GM12878 (cell line): ENCODE measurements at regions not wholly inside any gene's neighbourhood (a gene's known extent, or its start where the extent isn't known, plus 50 kb on each side); places are given as distances from the start of the nearest gene placed in this dataset.

Source experiments
- ATAC-seq: fragments of 200-7000 bp; cut with Tn5 transposase; 3 replicates; pipeline ENCODE4 v1.9.1; 2020; ENCODE audit warnings: mild to moderate bottlenecking, moderate library complexity
- BruUV-seq: library from RNA; stranded (reverse); fragments of 400-500 nt; replicated peaks from 2 replicates; lab custom pipeline; 2021; lab: Mats Ljungman, UMichigan
- CTCF ChIA-PET: fragments of 300-600 bp; sonication (Branson Sonifier 250); formaldehyde crosslinking; extraction: SDS; loops from one replicate; lab custom pipeline; 2021; ENCODE audit warnings: inconsistent platforms; lab: Yijun Ruan, JAX
- POLR2A ChIA-PET: fragments of 350-600 bp; formaldehyde crosslinking; extraction: SDS; loops from one replicate; lab custom pipeline; 2021; ENCODE audit warnings: inconsistent platforms; lab: Charles Lee
- RAD21 ChIA-PET: fragments of 300-600 bp; sonication (Branson Sonifier 250); formaldehyde crosslinking; loops from one replicate; lab custom pipeline; 2023; ENCODE audit warnings: antibody characterized with exemption; ENCODE audit not compliant: unreplicated experiment; lab: Charles Lee
- SMC1A ChIA-PET: fragments of 300-600 bp; sonication (Branson Sonifier 250); formaldehyde crosslinking; loops from one replicate; lab custom pipeline; 2023; ENCODE audit not compliant: unreplicated experiment, uncharacterized antibody; lab: Charles Lee
- DNase-seq: peaks from one replicate; pipeline ENCODE4 v3.0.0-alpha.2; 2011; ENCODE audit warnings: low read depth, low spot score
- FAIRE-seq: peaks from 3 replicates; lab custom pipeline; 2011; peaks lifted over from hg19 to GRCh38; lab: Jason Lieb, UNC
- H2AFZ ChIP-seq: 2 replicates; pipeline ENCODE4 v1.6.0; 2011; ENCODE audit warnings: low read depth, low read length, control low read depth; ENCODE audit not compliant: control insufficient read depth
- H3K27ac ChIP-seq: 2 replicates; pipeline ENCODE4 v1.5.1; 2011; ENCODE audit warnings: control low read depth; ENCODE audit not compliant: control insufficient read depth, insufficient read depth
- H3K27me3 ChIP-seq, 2 experiments: replicated peaks in 1 of 2; 2 replicates each; pipeline versions ENCODE4 v1.6.0 to v1.6.1; 2011; ENCODE audit warnings: low read length in 1 of 2; ENCODE audit not compliant: control insufficient read depth in 2 of 2, insufficient read depth in 2 of 2
- H3K36me3 ChIP-seq, 2 experiments: 2 replicates each; pipeline ENCODE4 v1.5.1; 2011; ENCODE audit warnings: low read length in 1 of 2; ENCODE audit not compliant: control insufficient read depth in 2 of 2, insufficient read depth in 2 of 2
- H3K4me1 ChIP-seq: 2 replicates; pipeline ENCODE4 v1.6.1; 2011; ENCODE audit warnings: mild to moderate bottlenecking, low read length, moderate library complexity, mixed read lengths; ENCODE audit not compliant: control insufficient read depth, insufficient read depth
- H3K4me2 ChIP-seq: 2 replicates; pipeline ENCODE4 v1.6.0; 2011; ENCODE audit warnings: control low read depth; ENCODE audit not compliant: control insufficient read depth, insufficient read depth
- H3K4me3 ChIP-seq: fragments of 200-600 bp; sonication (generic); 2 replicates; pipeline ENCODE4 v1.5.1; 2016
- H3K79me2 ChIP-seq: 2 replicates; pipeline ENCODE4 v1.6.0; 2011; ENCODE audit warnings: low read length; ENCODE audit not compliant: control insufficient read depth, insufficient read depth
- H3K9ac ChIP-seq: 2 replicates; pipeline ENCODE4 v1.8.0; 2011; ENCODE audit warnings: low read length, control low read depth, mixed read lengths; ENCODE audit not compliant: control insufficient read depth, insufficient read depth
- H3K9me3 ChIP-seq: replicated peaks from 3 replicates; pipeline ENCODE4 v1.5.1; 2011; ENCODE audit warnings: mild to moderate bottlenecking, low read length; ENCODE audit not compliant: control insufficient read depth, insufficient read depth
- H4K20me1 ChIP-seq: 2 replicates; pipeline ENCODE4 v1.6.0; 2011; ENCODE audit not compliant: control insufficient read depth, insufficient read depth
- CBFB ChIP-seq: IDR thresholded peaks from 2 replicates; pipeline ENCODE4 v1.6.1; 2016; ENCODE audit warnings: antibody characterized with exemption, low read depth
- EED ChIP-seq: sonication (generic); IDR thresholded peaks from 2 replicates; pipeline ENCODE4 v1.6.1; 2016; ENCODE audit warnings: antibody characterized with exemption, low read depth
- EZH2 ChIP-seq: IDR thresholded peaks from 2 replicates; pipeline ENCODE4 v1.6.1; 2012; ENCODE audit warnings: low read depth, mild to moderate bottlenecking, control low read depth, inconsistent platforms, low read length, borderline replicate concordance; ENCODE audit not compliant: control insufficient read depth
- FOXM1 ChIP-seq: IDR thresholded peaks from 2 replicates; pipeline ENCODE4 v1.6.1; 2012; ENCODE audit warnings: low read depth, mild to moderate bottlenecking, inconsistent platforms, low read length, moderate library complexity
- HDAC6 ChIP-seq: fragments of 200-600 bp; sonication (generic); IDR thresholded peaks from one replicate; pipeline ENCODE4 v1.8.0; 2017; ENCODE audit warnings: antibody characterized with exemption; ENCODE audit not compliant: unreplicated experiment
- HDGF ChIP-seq: fragments of 450-650 bp; IDR thresholded peaks from 2 replicates; pipeline ENCODE4 v1.6.1; 2016; ENCODE audit warnings: antibody characterized with exemption
- MEF2A ChIP-seq: IDR thresholded peaks from 2 replicates; pipeline ENCODE4 v1.6.1; 2011; ENCODE audit warnings: low read depth, mild to moderate bottlenecking, low read length, moderate library complexity; ENCODE audit not compliant: insufficient read depth
- MEF2B ChIP-seq: fragments of 450-650 bp; IDR thresholded peaks from 2 replicates; pipeline ENCODE4 v1.6.1; 2018; ENCODE audit warnings: mild to moderate bottlenecking, moderate library complexity; ENCODE audit not compliant: partially characterized antibody, poor library complexity, severe bottlenecking
- MTA3 ChIP-seq: IDR thresholded peaks from 2 replicates; pipeline ENCODE4 v1.6.1; 2012; ENCODE audit warnings: low read length, inconsistent platforms, borderline replicate concordance
- NFIC ChIP-seq: IDR thresholded peaks from 2 replicates; pipeline ENCODE4 v1.6.1; 2012; ENCODE audit warnings: low read depth, mild to moderate bottlenecking, inconsistent platforms, low read length, moderate library complexity
- POLR2AphosphoS5 ChIP-seq: IDR thresholded peaks from 2 replicates; pipeline ENCODE4 v1.6.1; 2011; ENCODE audit warnings: mild to moderate bottlenecking, low read length, inconsistent platforms
- POU2F2 ChIP-seq: IDR thresholded peaks from 3 replicates; pipeline ENCODE4 v1.6.1; 2011; ENCODE audit warnings: low read depth, mild to moderate bottlenecking, low read length, borderline replicate concordance
- RUNX3 ChIP-seq: IDR thresholded peaks from 2 replicates; pipeline ENCODE4 v1.6.1; 2012; ENCODE audit warnings: low read length, inconsistent platforms
- TBL1XR1 ChIP-seq: IDR thresholded peaks from 2 replicates; pipeline ENCODE4 v1.6.1; 2012; ENCODE audit warnings: low read depth, low read length, improper control_type of control experiment
- WGBS: methylation state at CpG from one replicate; pipeline ENCODE4 v1.1.6; 2016; ENCODE audit warnings: low lambda C conversion rate; ENCODE audit not compliant: insufficient replicate concordance, insufficient coverage; ENCODE audit errors: missing lambda C conversion rate; 5-methylcytosine and 5-hydroxymethylcytosine counted together
- in situ Hi-C: fragments of 300-500 bp; cut with MboI; formaldehyde crosslinking; loops from 9 replicates; pipeline ENCODE4 v1.14.3; 2018; ENCODE audit warnings: mixed read lengths
- intact Hi-C: fragments of 100-400 bp; cut with micrococcal nuclease; formaldehyde crosslinking; loops from one replicate; pipeline ENCODE4 v1.14.2; 2022; ENCODE audit not compliant: unreplicated experiment
- TF ChIP-seq, protein P1 (sequence below), 3 experiments: IDR thresholded peaks in 2 of 3; conservative IDR thresholded peaks in 1 of 3; 2 replicates each; pipeline ENCODE4 v1.5.1; 2011; ENCODE audit warnings: low read depth in 3 of 3, low read length in 3 of 3, mild to moderate bottlenecking in 3 of 3, control low read depth in 2 of 3, moderate library complexity in 2 of 3, inconsistent platforms in 1 of 3, mixed read lengths in 1 of 3; ENCODE audit not compliant: control insufficient read depth in 2 of 3, insufficient read depth in 1 of 3; ENCODE audit errors: extremely low read depth in 1 of 3
- TF ChIP-seq, protein P2 (sequence below): IDR thresholded peaks from 2 replicates; pipeline ENCODE4 v1.6.1; 2012; ENCODE audit warnings: mild to moderate bottlenecking, low read depth, low read length
- TF ChIP-seq, protein P3 (sequence below): IDR thresholded peaks from 2 replicates; pipeline ENCODE4 v1.6.1; 2011; ENCODE audit warnings: mild to moderate bottlenecking, low read depth, low read length, moderate library complexity; ENCODE audit not compliant: insufficient replicate concordance

DNA sequence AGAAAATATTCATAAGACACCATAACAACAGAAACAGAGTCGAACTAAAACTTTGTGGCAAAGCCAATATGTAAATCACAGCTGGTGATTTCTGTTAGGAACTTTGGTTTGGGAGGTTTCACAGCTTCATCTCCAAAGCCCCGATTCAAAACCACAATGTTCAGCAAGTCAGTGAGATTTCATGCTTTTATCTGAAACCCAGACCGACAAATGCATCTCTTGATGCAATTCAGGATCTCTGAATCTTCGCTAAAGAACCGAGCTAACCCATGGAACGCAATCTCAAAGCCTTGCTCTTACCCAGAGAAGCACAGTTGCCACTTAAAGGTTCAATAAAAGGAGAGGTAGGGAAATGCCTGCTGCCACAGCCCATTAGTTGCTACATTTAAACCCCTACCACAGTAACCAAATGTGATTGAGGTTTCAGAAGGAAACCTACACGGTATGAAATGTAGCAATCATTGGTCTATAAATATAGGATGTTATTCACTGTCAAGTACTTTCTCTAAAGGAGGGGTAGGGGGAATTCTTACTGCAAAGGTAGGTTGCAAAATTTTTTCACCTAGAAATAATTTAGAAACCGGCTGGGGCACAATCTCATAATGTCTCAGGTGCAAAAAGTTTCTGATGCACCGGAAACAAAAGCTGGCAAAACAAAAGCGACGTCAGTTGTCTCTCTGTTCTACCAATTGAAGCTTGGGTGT is 381.0 kb upstream of the ARID1B start:
- no TSS peak for BruUV-seq
- in situ Hi-C loops, result no loop called here
- TF ChIP-seq, protein P1, sequence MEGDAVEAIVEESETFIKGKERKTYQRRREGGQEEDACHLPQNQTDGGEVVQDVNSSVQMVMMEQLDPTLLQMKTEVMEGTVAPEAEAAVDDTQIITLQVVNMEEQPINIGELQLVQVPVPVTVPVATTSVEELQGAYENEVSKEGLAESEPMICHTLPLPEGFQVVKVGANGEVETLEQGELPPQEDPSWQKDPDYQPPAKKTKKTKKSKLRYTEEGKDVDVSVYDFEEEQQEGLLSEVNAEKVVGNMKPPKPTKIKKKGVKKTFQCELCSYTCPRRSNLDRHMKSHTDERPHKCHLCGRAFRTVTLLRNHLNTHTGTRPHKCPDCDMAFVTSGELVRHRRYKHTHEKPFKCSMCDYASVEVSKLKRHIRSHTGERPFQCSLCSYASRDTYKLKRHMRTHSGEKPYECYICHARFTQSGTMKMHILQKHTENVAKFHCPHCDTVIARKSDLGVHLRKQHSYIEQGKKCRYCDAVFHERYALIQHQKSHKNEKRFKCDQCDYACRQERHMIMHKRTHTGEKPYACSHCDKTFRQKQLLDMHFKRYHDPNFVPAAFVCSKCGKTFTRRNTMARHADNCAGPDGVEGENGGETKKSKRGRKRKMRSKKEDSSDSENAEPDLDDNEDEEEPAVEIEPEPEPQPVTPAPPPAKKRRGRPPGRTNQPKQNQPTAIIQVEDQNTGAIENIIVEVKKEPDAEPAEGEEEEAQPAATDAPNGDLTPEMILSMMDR (IDR thresholded peaks at IDR 0.05 in 2 of 3, conservative IDR thresholded peaks at IDR 0.05 in 1 of 3; ENCODE audit: control insufficient read depth in 2 of 3, extremely low read depth in 1 of 3, insufficient read depth in 1 of 3, low read depth in 3 of 3, low read length in 3 of 3), result no peak
- no peak for TF ChIP-seq HDGF
- 0 out of 2 replicates have a peak, but pooled peaks have one; percentile 33 for TF ChIP-seq MEF2A
- peak; percentile 16 for TF ChIP-seq MEF2B
- peak; percentile 69; the same call in 2 of the 3 replicates for TF ChIP-seq POU2F2
- peak; percentile 20; the same call in 1 of the 2 replicates for TF ChIP-seq CBFB
- TF ChIP-seq POLR2AphosphoS5, result no peak
- peak; percentile 76 for TF ChIP-seq NFIC
- TF ChIP-seq, protein P2, sequence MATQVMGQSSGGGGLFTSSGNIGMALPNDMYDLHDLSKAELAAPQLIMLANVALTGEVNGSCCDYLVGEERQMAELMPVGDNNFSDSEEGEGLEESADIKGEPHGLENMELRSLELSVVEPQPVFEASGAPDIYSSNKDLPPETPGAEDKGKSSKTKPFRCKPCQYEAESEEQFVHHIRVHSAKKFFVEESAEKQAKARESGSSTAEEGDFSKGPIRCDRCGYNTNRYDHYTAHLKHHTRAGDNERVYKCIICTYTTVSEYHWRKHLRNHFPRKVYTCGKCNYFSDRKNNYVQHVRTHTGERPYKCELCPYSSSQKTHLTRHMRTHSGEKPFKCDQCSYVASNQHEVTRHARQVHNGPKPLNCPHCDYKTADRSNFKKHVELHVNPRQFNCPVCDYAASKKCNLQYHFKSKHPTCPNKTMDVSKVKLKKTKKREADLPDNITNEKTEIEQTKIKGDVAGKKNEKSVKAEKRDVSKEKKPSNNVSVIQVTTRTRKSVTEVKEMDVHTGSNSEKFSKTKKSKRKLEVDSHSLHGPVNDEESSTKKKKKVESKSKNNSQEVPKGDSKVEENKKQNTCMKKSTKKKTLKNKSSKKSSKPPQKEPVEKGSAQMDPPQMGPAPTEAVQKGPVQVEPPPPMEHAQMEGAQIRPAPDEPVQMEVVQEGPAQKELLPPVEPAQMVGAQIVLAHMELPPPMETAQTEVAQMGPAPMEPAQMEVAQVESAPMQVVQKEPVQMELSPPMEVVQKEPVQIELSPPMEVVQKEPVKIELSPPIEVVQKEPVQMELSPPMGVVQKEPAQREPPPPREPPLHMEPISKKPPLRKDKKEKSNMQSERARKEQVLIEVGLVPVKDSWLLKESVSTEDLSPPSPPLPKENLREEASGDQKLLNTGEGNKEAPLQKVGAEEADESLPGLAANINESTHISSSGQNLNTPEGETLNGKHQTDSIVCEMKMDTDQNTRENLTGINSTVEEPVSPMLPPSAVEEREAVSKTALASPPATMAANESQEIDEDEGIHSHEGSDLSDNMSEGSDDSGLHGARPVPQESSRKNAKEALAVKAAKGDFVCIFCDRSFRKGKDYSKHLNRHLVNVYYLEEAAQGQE, result no peak
- TF ChIP-seq, protein P3, sequence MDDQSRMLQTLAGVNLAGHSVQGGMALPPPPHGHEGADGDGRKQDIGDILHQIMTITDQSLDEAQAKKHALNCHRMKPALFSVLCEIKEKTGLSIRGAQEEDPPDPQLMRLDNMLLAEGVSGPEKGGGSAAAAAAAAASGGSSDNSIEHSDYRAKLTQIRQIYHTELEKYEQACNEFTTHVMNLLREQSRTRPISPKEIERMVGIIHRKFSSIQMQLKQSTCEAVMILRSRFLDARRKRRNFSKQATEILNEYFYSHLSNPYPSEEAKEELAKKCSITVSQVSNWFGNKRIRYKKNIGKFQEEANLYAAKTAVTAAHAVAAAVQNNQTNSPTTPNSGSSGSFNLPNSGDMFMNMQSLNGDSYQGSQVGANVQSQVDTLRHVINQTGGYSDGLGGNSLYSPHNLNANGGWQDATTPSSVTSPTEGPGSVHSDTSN, result no peak
- no peak for TF ChIP-seq HDAC6
- 0 out of 2 replicates have a peak, but pooled peaks have one; percentile 47 for TF ChIP-seq EZH2
- TF ChIP-seq RUNX3, result peak; percentile 93
- peak; percentile 46; the same call in 1 of the 2 replicates for TF ChIP-seq MTA3
- peak; percentile 35; the same call in 1 of the 2 replicates for TF ChIP-seq TBL1XR1
- TF ChIP-seq EED, result peak; percentile 47
- TF ChIP-seq FOXM1, result peak; percentile 32; the same call in 1 of the 2 replicates

More for the DNA sequence above, 381.0 kb upstream of the ARID1B start:
- no peaks in the 10 kb centered on the region for H3K36me3 ChIP-seq
- peak; percentile 63 for DNase-seq
- peak overlapping the region; percentile 90 for H3K4me2 ChIP-seq
- H3K27ac ChIP-seq, result peak overlapping the region; percentile 68; the same call in 1 of the 2 replicates
- ATAC-seq, result peak; percentile 76
- peaks cover under 1% of the 10 kb centered on the region; the same call in 2 of the 3 replicates for H3K9me3 ChIP-seq
- peaks cover 27% of the 10 kb centered on the region for H3K4me1 ChIP-seq
- H3K79me2 ChIP-seq, result no peaks in the 10 kb centered on the region
- POLR2A ChIA-PET, result no interaction called here
- SMC1A ChIA-PET, result interaction anchor here (0.7 to 0.9 kb wide), 2 partner anchors 48 to 503 kb away, joined by 3 read pairs; no protein-coding TSS in a partner anchor
- CTCF ChIA-PET, result interaction anchor here (1.2 kb wide), 1 partner anchor 1105 kb away, joined by 3 read pairs; no protein-coding TSS in a partner anchor
- WGBS, result under 1% methylated on average over 11 of the region's 11 CpGs
- intact Hi-C loops, result loop anchor here (5.0 to 10.0 kb wide), 3 partner anchors 301 to 1071 kb away; partner anchors contain the start of gene ARID1B
- peak; percentile 98 for FAIRE-seq
- peak overlapping the region; percentile 46; the same call in 1 of the 2 replicates for H3K4me3 ChIP-seq
- no peaks in the 10 kb centered on the region for H4K20me1 ChIP-seq
- H3K27me3 ChIP-seq, result peaks cover 0 to 26% of the 10 kb centered on the region in 2 experiments; a peak in 2 of 4 replicates
- RAD21 ChIA-PET, result no interaction called here
- H2AFZ ChIP-seq, result no peak overlapping the region
- no peak overlapping the region for H3K9ac ChIP-seq
